HG02938 (cell line): ENCODE measurements at regions not wholly inside any gene's neighbourhood (a gene's known extent, or its start where the extent isn't known, plus 50 kb on each side); places are given as distances from the start of the nearest gene placed in this dataset.

Experiments
- ATAC-seq: cut with Tn5 transposase; IDR thresholded peaks from one replicate; pipeline ENCODE4 v1.9.1; 2021; ENCODE audit warnings: mild to moderate bottlenecking, moderate library complexity; ENCODE audit not compliant: unreplicated experiment

DNA sequence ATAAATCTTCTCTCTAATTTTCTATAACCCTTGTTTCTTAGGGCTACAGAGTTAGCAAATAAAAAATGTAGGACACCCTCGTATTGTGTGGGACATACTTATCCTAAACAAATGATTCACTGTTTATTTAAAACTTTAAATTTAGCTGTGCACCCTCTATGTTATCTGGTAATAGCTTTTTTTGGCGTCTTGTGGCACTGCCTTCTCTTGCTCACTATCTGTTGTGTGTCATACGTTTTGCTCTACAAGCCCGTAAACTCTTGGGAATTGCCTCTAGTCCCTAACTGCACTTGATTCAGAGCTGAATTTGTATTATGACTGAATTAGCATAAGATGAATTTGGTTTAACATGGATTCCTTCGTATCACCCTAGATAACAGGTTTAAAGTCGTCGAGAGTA is 144.3 kb upstream of the MYOCD start:
- ATAC-seq, result no peak

DNA sequence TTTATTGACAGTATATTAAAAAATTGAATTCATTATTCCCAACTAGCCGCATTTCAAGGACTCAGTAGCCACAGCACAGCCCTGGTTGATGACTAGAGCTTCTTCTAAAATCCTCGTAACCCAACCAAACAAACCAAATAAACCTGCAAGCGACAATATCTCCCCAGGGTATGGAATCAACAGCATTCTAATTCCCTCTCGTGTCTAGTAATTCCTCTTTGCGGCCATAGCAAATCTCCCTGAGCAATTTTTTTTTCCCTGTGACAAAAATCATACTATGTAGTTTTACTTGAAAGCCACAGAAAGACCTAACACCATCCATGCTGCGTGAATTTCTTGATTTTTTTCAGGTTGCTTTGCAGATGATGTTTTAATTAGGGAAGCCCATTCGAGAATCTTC is 143.4 kb upstream of the MYOCD start:
- no peak for ATAC-seq

- no peak for ATAC-seq
Measured at GRCh38 chr17:12522743-12523183, 142.9 kb upstream of the MYOCD start.

DNA sequence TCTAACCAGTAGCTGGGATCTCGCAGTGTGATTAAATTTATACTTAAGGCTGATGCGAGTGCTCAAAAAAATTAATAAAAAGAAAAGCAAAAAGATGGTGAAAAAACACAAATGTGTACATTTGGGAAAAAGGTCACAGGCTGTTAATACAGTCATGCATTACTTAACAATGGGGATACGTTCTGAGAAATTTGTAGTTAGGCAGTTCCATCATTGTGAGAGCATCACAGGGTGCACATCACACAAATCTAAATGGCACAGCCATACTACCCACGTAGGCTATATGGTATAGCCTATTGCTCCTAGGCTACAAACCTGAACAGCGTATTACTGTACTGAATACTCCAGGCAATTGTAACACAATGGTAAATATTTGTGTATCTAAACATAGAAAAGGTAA is 142.4 kb upstream of the MYOCD start:
- ATAC-seq, result no peak

DNA sequence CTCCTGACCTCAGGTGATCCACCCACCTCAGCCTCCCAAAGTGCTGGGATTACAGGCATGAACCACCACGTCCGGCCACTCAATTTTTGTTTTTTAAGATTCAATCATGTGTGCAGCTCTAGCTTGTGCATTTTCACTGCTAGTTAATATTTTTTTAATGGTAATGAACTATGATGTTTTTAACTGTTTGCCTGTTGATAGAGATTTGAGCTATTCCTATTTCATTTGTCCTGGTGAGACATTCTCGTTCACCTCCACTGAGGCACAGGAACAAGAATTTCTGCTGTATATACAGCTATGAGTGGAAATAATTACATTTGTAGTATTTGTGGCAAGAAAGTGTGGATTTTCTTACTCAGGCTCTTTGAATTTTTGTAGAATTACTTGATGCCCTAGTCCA is 137.7 kb upstream of the MYOCD start:
- no peak for ATAC-seq

GRCh38 chr17:12530161-12530560 is 135.5 kb upstream of the MYOCD start:
- ATAC-seq, result no peak

- ATAC-seq, result no peak
Measured at GRCh38 chr17:12536021-12536420, 129.7 kb upstream of the MYOCD start.

- no peak for ATAC-seq
Measured at GRCh38 chr17:12536472-12536871, 129.2 kb upstream of the MYOCD start.

DNA sequence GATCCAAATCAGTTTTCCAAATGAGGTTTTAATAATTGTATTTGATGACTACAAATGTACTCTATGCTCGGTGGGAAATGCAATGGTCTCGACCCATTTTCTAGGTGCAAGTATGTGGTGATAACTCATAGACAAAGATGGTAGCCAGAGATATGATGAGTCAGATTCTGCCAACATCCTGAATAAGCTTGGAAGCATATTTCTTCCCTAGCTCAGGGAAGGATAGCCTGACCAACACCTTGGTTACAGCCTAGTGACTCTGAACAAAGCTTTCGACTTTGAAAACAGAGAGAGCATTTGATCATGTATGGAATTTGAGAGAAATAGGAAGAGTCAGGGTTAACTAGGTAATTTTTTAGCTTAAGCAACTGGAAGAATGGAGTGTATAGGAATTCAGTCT is 128.3 kb upstream of the MYOCD start:
- no peak for ATAC-seq

GRCh38 chr17:12538003-12538402 is 127.7 kb upstream of the MYOCD start:
- ATAC-seq, result no peak

GRCh38 chr17:12545877-12546513 is 119.7 kb upstream of the MYOCD start:
- ATAC-seq, result no peak

- ATAC-seq, result no peak
Measured at GRCh38 chr17:12546983-12547382, 118.7 kb upstream of the MYOCD start.

DNA sequence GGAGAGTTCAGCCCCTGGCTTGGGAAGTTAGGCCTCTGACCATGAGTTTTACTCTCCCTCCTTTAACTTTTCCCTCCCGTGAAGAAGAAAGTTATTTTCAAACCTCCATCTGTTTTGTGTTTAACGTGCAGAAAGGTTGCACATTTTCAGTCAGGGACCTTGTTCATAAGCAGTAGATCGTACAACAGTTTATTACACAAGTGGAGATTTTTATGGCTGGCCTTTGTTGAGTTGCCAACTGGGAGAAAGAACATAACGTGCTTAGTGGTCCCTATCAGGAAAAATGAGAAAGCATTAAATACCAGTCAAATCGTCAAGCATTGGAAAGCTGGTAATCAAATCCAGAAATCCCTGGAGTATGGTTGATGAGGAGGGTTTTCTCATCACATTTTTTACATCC is 117.9 kb upstream of the MYOCD start:
- ATAC-seq, result no peak

DNA sequence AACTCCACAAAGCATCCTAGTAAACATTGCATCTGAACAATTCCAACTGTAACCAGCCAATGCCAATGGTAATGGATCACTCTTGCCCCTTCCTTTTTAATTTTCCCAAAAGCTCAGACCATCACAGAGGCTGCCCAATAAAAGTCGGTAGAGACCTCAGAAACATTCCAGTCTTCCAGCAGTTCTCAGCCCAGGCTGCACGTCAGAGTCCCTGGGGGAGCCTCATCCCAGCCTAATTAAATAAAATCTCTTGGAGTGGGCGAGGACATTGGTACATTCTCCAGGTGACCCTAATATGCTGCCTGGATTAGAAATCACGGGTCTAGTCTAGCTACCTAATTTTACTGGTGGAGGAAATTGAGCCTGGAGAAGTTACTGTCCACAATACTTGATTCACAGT is 117.1 kb upstream of the MYOCD start:
- no peak for ATAC-seq

- ATAC-seq, result no peak
Measured at GRCh38 chr17:12549499-12550041, 116.1 kb upstream of the MYOCD start.

DNA sequence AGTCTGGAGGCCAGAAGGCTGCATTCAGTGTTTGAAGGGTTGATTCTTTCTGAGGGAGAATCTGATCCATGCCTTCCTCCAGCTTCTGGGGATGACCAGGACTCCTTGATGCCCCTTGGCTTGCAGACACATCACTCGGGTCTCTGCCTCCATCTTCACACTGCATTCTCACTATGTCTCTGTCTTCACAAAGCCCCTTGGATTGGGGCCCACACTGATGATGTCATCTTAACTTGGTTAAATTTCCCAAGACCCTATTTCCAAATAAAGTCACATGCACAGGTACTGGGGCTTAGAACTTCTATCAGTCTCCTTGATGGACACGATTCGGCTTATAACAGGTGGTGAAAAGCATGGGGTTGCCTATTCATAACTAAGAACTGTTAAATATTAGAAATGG is 112.1 kb upstream of the MYOCD start:
- ATAC-seq, result no peak

DNA sequence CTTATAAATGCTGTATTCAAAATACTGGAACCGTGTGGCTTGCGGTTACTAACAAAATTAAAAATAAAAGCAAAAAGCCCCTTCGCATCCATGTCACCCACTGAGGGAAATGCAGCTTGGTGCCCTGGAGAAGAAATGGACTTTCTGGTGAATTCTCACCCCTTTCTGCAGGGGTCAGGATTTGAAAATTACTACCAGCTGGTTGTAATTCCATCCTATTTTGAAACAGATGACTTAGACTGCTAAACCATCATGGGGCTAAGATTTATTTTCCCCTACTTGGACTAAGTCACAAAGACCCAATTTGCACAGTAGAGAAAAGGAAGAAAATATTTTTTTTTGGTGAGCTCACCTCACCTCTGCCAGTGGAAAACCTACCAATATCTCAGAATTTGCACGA is 111.4 kb upstream of the MYOCD start:
- no peak for ATAC-seq

DNA sequence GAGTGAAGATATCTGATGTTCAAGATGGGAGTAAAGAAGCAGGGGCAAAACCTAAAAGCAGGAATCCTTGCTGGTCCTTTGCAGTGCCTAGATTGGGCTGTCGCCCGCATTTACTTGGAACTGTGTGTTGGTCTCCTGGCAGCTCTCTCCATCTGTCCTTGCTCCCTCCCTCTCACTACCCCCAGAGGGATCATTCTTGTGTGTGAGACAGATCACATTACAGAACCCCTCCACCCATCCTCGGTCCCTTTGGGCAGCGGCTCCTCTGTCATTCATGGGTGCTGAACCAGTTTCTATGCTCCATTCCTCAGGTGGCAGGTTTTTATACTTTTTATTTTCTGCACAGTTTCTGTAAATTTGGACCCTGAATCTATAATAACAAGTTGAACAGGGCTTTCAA is 99.4 kb upstream of the MYOCD start:
- no peak for ATAC-seq

GRCh38 chr17:12567077-12568053 is 98.3 kb upstream of the MYOCD start:
- no peak for ATAC-seq

GRCh38 chr17:12568358-12569251 is 97.1 kb upstream of the MYOCD start:
- no peak for ATAC-seq

- ATAC-seq, result no peak
Measured at GRCh38 chr17:12571606-12572005, 94.1 kb upstream of the MYOCD start.
